ENCODE measurements at regions not wholly inside any gene's neighbourhood (a gene's known extent, or its start where the extent isn't known, plus 50 kb on each side); places are given as distances from the start of the nearest gene placed in this dataset.

DNA sequence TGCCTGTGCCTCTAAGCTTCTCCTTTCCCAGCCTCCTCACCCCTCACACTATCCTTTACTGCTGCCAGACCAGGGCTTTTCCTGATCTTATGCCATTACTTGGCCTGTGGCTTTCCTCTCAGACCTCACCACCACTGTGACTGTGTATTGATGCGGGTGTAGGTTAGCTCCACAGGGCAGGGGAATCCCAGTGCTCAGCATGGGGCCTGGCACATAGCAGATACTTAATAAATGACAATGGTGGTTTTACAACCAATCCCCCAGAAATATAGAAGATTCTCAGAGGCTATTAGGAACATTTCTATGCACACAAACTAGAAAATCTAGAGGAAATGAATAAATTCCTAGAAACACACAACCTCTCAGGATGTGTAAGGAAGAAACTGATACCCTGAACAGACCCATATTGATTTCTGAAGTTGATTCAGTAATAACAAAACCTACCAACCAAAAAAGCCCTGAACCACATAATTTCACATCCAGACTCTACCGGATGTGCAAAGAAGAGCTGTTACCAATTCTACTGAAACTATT lies 129.6 kb upstream of the QRFPR start:
- TF ChIP-seq CTCF (IDR thresholded peaks at IDR 0.05): no peak
- no peak for TF ChIP-seq POLR2A (IDR thresholded peaks at IDR 0.05)
- TF ChIP-seq EP300 (IDR thresholded peaks at IDR 0.05): no peak
- no peak for TF ChIP-seq POLR2AphosphoS5 (IDR thresholded peaks at IDR 0.05)

Data from suprapubic skin (tissue), 4 donors.